ENCODE measurements at regions not wholly inside any gene's neighbourhood (a gene's known extent, or its start where the extent isn't known, plus 50 kb on each side); places are given as distances from the start of the nearest gene placed in this dataset.

- H3K36me3 Mint-ChIP-seq (ENCODE audit: insufficient read depth in 1 of 3, low read depth in 3 of 3), result no peaks in the 10 kb centered on the region; a peak in 1 of 7 replicates
- no peaks in the 10 kb centered on the region for H3K27me3 Mint-ChIP-seq (ENCODE audit: low read depth)
Measured at GRCh38 chr10:107728807-107729206, 564.3 kb upstream of the SORCS1 start.

More at GRCh38 chr10:107728807-107729206, 564.3 kb upstream of the SORCS1 start:
- no peaks in the 10 kb centered on the region for H3K79me1 ChIP-seq (ENCODE audit: insufficient read depth, low read depth, low read length, poor library complexity, severe bottlenecking)
- DNase-seq, result no peak
- H3K9ac ChIP-seq (ENCODE audit: extremely low read depth, insufficient read length, low read length), result no peak overlapping the region
- H3K4me1 Mint-ChIP-seq, result no peaks in the 10 kb centered on the region
- H3K56ac ChIP-seq (ENCODE audit: insufficient read length, low read depth, low read length), result no peak overlapping the region
- no peak overlapping the region for H3K4me3 Mint-ChIP-seq
- no peak overlapping the region for H3K27ac Mint-ChIP-seq
- TF ChIP-seq CTCF (conservative IDR thresholded peaks at IDR 0.05), result no peak
- no peak overlapping the region for H2BK12ac ChIP-seq (ENCODE audit: insufficient read length, low read depth, low read length)
- H4K8ac ChIP-seq (replicated peaks; ENCODE audit: insufficient read length, low read depth, low read length), result no peak overlapping the region
- no peak overlapping the region for H2BK15ac ChIP-seq (ENCODE audit: low read depth, low read length)
- no peak overlapping the region for H2AFZ ChIP-seq (ENCODE audit: low read length)
- no peaks in the 10 kb centered on the region for H3K79me2 ChIP-seq (ENCODE audit: insufficient read depth, low read length)
- no peaks in the 10 kb centered on the region; a peak in 1 of 5 replicates for H3K9me3 Mint-ChIP-seq
- no peak overlapping the region for H3K14ac ChIP-seq (ENCODE audit: insufficient read depth, low read length)
- no peak overlapping the region for H3K4me2 ChIP-seq (ENCODE audit: insufficient read depth, insufficient read length, low read length)
- no peak overlapping the region for H4K91ac ChIP-seq (ENCODE audit: insufficient read length, low read depth, low read length)
- no peaks in the 10 kb centered on the region for H3K9me3 ChIP-seq (ENCODE audit: control insufficient read depth, low read depth, low read length)
- H3T11ph ChIP-seq (ENCODE audit: low read length), result no peak overlapping the region
- H3K23ac ChIP-seq (ENCODE audit: insufficient read length, low read depth, low read length), result no peak overlapping the region
- H3K27me3 ChIP-seq (ENCODE audit: insufficient read depth, low read length), result no peaks in the 10 kb centered on the region
- no peak overlapping the region for H2AK5ac ChIP-seq (ENCODE audit: insufficient read length, low read length)
- H3K4ac ChIP-seq (ENCODE audit: low read depth, low read length), result no peak overlapping the region
- H2BK120ac ChIP-seq (ENCODE audit: low read depth, low read length, poor library complexity, severe bottlenecking), result no peak overlapping the region
- no peak overlapping the region for H3K27ac ChIP-seq (ENCODE audit: insufficient read length, low read depth, low read length)
- no peak overlapping the region for H2BK5ac ChIP-seq (ENCODE audit: insufficient read length, low read length)
- H3K23me2 ChIP-seq (ENCODE audit: insufficient read length, low read depth, low read length, poor library complexity, severe bottlenecking), result no peaks in the 10 kb centered on the region
- H3K4me1 ChIP-seq (ENCODE audit: insufficient read depth, low read length), result no peaks in the 10 kb centered on the region; the same call in 1 of the 2 replicates
- no peak overlapping the region for H3K18ac ChIP-seq (ENCODE audit: insufficient read length, low read depth, low read length)
- no peaks in the 10 kb centered on the region for H4K20me1 ChIP-seq (ENCODE audit: control insufficient read depth, insufficient read depth, insufficient read length)
- no peak overlapping the region for H4K5ac ChIP-seq (ENCODE audit: insufficient read length, low read depth, low read length)
- H2BK20ac ChIP-seq (ENCODE audit: low read depth, low read length, poor library complexity, severe bottlenecking), result no peak overlapping the region
- WGBS (ENCODE audit: extremely low coverage, insufficient read length, low lambda C conversion rate), result no CpG with 5 or more reads among the region's 5 CpGs

All from H9 (cell line).